DND-41 (cell line): ENCODE measurements at regions not wholly inside any gene's neighbourhood (a gene's known extent, or its start where the extent isn't known, plus 50 kb on each side); places are given as distances from the start of the nearest gene placed in this dataset.

Experiments
- ATAC-seq: fragments of 200-7000 bp; cut with Tn5 transposase; 3 replicates; pipeline ENCODE4 v1.9.1; 2021; ENCODE audit warnings: low read depth; ENCODE audit not compliant: insufficient read depth
- DNase-seq: peaks from one replicate; pipeline ENCODE4 v3.0.0-alpha.2; 2020
- H2AFZ ChIP-seq: 2 replicates; pipeline ENCODE4 v1.6.0; 2012; ENCODE audit warnings: low read depth, low read length
- H3K27ac ChIP-seq: 2 replicates; pipeline ENCODE4 v1.5.1; 2012; ENCODE audit warnings: low read length, inconsistent platforms
- H3K27me3 ChIP-seq: fragments of 200-600 bp; sonication (generic); 2 replicates; pipeline ENCODE4 v1.6.0; 2012; ENCODE audit warnings: low read length, mild to moderate bottlenecking, inconsistent platforms; ENCODE audit not compliant: insufficient read depth, poor library complexity
- H3K36me3 ChIP-seq: 2 replicates; pipeline ENCODE4 v1.5.1; 2012; ENCODE audit warnings: low read length, inconsistent platforms; ENCODE audit not compliant: insufficient read depth
- H3K4me1 ChIP-seq: 2 replicates; pipeline ENCODE4 v1.5.1; 2012; ENCODE audit warnings: mild to moderate bottlenecking, low read length; ENCODE audit not compliant: insufficient read depth
- H3K4me2 ChIP-seq: 2 replicates; pipeline ENCODE4 v1.6.0; 2012; ENCODE audit warnings: mild to moderate bottlenecking, moderate library complexity, low read length, inconsistent platforms; ENCODE audit not compliant: insufficient read depth
- H3K4me3 ChIP-seq, 2 experiments: fragments of 200-600 bp in 1 of 2; shearing (Covaris generic) in 1 of 2; 2 replicates each; pipeline ENCODE4 v1.5.1; 2012 to 2016; ENCODE audit warnings: inconsistent platforms in 2 of 2, low read length in 2 of 2, mild to moderate bottlenecking in 2 of 2, low read depth in 1 of 2, moderate library complexity in 1 of 2
- H3K79me2 ChIP-seq: 2 replicates; pipeline ENCODE4 v1.6.0; 2012; ENCODE audit warnings: low read length, inconsistent platforms; ENCODE audit not compliant: insufficient read depth
- H3K9ac ChIP-seq: 2 replicates; pipeline ENCODE4 v1.6.0; 2012; ENCODE audit warnings: low read depth, mild to moderate bottlenecking, inconsistent platforms, low read length, moderate library complexity
- H3K9me3 ChIP-seq: 2 replicates; pipeline ENCODE4 v1.5.1; 2012; ENCODE audit warnings: low read length, moderate library complexity, mild to moderate bottlenecking, inconsistent platforms; ENCODE audit not compliant: insufficient read depth, severe bottlenecking
- H4K20me1 ChIP-seq: 2 replicates; pipeline ENCODE4 v1.6.0; 2012; ENCODE audit warnings: low read length; ENCODE audit not compliant: insufficient read depth
- EZH2 ChIP-seq: IDR thresholded peaks from 3 replicates; pipeline ENCODE4 v1.6.1; 2012; ENCODE audit warnings: borderline replicate concordance, low read depth, mild to moderate bottlenecking, moderate library complexity, low read length, inconsistent platforms; ENCODE audit not compliant: severe bottlenecking
- TF ChIP-seq, protein P1 (sequence below): IDR thresholded peaks from 2 replicates; pipeline ENCODE4 v1.5.1; 2012; ENCODE audit warnings: borderline replicate concordance, low read length, moderate library complexity, mild to moderate bottlenecking; ENCODE audit not compliant: poor library complexity, severe bottlenecking; ENCODE audit errors: extremely low read depth

DNA sequence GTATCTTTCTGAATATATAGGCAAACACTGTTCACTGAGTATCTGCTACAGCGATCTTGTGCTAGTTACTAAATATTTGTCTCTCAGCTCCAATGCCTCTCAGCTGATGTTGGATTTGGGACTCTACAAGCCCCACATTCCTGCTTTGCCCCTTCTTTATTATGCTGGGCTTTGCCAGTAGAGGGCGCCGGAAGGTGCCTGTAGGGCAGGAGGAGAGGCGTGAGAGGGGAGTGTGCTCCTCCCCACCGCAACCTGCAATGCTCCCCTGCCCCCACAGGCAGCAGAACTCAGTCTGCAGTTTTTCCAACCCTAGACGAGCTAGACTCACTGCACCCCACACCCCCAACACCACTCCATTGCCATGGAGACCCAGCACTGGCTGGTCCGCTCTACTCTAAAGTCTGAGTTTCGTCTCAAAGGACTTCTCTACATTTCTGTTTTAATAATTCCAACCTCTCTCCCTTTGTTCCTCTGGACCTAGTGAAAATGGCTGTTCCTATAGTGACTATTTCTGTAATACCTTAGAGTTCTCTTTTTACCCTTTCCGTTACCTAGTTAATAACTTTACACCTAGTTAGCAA lies 337.6 kb downstream of the CCSER2 start:
- Histone ChIP-seq H3K4me2 (no peak overlapping the region), H3K27ac (no peak overlapping the region), H3K4me3 (no peak overlapping the region), H3K9ac (no peak overlapping the region), H3K36me3 (no peaks in the 10 kb centered on the region), H3K4me1 (0 out of 2 replicates have a peak, but pooled peaks cover 3% of the 10 kb centered on the region), H3K9me3 (no peaks in the 10 kb centered on the region), H4K20me1 (no peaks in the 10 kb centered on the region), H3K27me3 (no peaks in the 10 kb centered on the region), H2AFZ (no peak overlapping the region), H3K79me2 (no peaks in the 10 kb centered on the region)
- 0 out of 3 replicates have a peak, but pooled peaks have one; percentile 48 for ATAC-seq
- DNase-seq: peak; percentile 30
- no peak for TF ChIP-seq EZH2
- TF ChIP-seq, protein P1, sequence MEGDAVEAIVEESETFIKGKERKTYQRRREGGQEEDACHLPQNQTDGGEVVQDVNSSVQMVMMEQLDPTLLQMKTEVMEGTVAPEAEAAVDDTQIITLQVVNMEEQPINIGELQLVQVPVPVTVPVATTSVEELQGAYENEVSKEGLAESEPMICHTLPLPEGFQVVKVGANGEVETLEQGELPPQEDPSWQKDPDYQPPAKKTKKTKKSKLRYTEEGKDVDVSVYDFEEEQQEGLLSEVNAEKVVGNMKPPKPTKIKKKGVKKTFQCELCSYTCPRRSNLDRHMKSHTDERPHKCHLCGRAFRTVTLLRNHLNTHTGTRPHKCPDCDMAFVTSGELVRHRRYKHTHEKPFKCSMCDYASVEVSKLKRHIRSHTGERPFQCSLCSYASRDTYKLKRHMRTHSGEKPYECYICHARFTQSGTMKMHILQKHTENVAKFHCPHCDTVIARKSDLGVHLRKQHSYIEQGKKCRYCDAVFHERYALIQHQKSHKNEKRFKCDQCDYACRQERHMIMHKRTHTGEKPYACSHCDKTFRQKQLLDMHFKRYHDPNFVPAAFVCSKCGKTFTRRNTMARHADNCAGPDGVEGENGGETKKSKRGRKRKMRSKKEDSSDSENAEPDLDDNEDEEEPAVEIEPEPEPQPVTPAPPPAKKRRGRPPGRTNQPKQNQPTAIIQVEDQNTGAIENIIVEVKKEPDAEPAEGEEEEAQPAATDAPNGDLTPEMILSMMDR: peak; percentile 62

DNA sequence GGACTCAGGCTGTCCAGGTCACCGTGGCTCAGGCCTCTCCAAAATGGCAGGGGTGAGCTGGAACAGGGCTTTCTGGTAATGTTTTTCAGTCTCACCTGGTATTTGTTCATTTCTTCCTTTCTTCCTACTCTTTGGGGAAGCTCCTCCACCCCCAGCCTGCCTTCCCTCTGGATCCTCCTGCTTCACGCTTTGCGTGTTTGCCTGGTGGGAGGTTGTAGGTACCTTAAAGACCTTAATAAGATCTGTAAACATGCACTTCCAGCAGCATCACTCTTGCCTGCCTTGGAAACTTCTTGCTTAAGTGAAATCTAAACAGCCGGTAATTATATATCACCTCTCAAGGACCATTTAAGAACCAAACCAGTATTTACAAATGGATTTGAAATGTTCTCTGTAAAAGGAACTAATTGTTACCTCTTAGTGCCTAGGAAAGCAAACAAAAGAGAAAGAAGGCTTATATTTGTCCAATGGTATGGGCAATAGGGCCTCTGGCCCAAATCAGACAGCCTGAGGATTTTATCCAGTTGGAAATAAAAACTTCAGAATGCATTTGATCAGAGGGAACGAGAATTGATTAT lies 339.9 kb downstream of the CCSER2 start:
- H3K27ac ChIP-seq: no peak overlapping the region
- no peak overlapping the region for H3K4me3 ChIP-seq
- H3K27me3 ChIP-seq: no peaks in the 10 kb centered on the region
- no peak overlapping the region for H3K9ac ChIP-seq
- no peaks in the 10 kb centered on the region for H3K4me1 ChIP-seq
- no peak for ATAC-seq
- H4K20me1 ChIP-seq: no peaks in the 10 kb centered on the region
- DNase-seq: no peak
- no peaks in the 10 kb centered on the region for H3K9me3 ChIP-seq
- TF ChIP-seq, protein P1: no peak
- no peak for TF ChIP-seq EZH2
- H3K4me2 ChIP-seq: no peak overlapping the region
- H2AFZ ChIP-seq: no peak overlapping the region
- no peaks in the 10 kb centered on the region for H3K79me2 ChIP-seq
- H3K36me3 ChIP-seq: no peaks in the 10 kb centered on the region

DNA sequence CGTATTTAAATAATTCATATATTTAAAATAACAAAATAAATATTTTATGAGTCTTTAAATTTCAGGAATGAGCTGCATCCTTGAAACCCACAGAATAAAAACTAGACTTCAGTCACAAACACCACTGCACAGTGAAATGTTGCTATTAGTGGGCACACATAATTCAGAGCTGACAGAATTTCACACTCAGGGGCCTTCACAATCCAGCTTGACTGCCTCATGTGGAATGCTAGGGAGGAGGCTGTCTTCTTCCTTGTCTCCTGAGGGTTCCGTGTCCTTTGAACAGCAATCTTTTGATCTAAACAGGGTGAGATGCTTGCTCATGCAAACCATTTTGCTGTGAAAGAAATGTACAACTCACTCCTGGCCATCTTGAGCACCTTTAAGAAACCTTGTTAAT lies 346.7 kb downstream of the CCSER2 start:
- no peak overlapping the region for H2AFZ ChIP-seq
- no peaks in the 10 kb centered on the region for H4K20me1 ChIP-seq
- no peaks in the 10 kb centered on the region for H3K4me1 ChIP-seq
- no peak overlapping the region for H3K9ac ChIP-seq
- no peak overlapping the region for H3K27ac ChIP-seq
- no peak for ATAC-seq
- no peak overlapping the region for H3K4me3 ChIP-seq
- H3K27me3 ChIP-seq: peaks cover 19% of the 10 kb centered on the region
- H3K4me2 ChIP-seq: no peak overlapping the region
- TF ChIP-seq, protein P1: no peak
- no peak for TF ChIP-seq EZH2
- H3K36me3 ChIP-seq: no peaks in the 10 kb centered on the region
- H3K9me3 ChIP-seq: no peaks in the 10 kb centered on the region
- H3K79me2 ChIP-seq: no peaks in the 10 kb centered on the region
- DNase-seq: no peak

DNA sequence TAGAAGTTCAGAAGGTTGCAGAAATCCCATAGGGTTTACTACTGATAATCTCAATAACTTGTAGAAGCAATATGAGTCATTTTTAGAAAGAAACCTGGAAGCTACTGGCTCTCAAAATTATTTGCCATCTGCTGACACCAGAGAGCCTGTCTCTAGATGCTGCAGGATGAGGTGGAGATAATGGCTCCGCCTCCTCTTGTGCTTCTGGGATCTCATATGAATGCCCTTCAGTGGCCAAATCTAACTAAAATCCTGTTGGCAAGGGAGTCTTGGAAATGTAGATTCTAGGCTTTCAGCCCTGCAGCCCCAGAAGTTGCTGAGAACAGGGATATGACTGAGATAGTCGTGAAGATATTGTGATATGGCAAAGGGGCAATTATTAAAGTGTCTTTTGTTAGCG lies 348.1 kb downstream of the CCSER2 start:
- H3K27me3 ChIP-seq: peaks cover 19% of the 10 kb centered on the region
- no peak for TF ChIP-seq EZH2
- TF ChIP-seq, protein P1: no peak
- no peak for DNase-seq

More for the DNA sequence above, 348.1 kb downstream of the CCSER2 start:
- no peaks in the 10 kb centered on the region for H4K20me1 ChIP-seq
- H3K4me1 ChIP-seq: no peaks in the 10 kb centered on the region
- H3K9ac ChIP-seq: no peak overlapping the region
- no peaks in the 10 kb centered on the region for H3K9me3 ChIP-seq
- no peaks in the 10 kb centered on the region for H3K79me2 ChIP-seq
- no peak overlapping the region for H2AFZ ChIP-seq
- no peak overlapping the region for H3K4me3 ChIP-seq
- H3K36me3 ChIP-seq: no peaks in the 10 kb centered on the region
- no peak overlapping the region for H3K27ac ChIP-seq
- H3K4me2 ChIP-seq: no peak overlapping the region
- no peak for ATAC-seq
